ENCODE measurements at regions not wholly inside any gene's neighbourhood (a gene's known extent, or its start where the extent isn't known, plus 50 kb on each side); places are given as distances from the start of the nearest gene placed in this dataset.
A peak's percentile ranks its signal among the peaks of the same experiment; 100 is the strongest.

- TF ChIP-seq OSR2 (tag by site-specific recombination; IDR thresholded peaks at IDR 0.05), result peak; percentile 68
- TF ChIP-seq SP7 (tag by site-specific recombination; IDR thresholded peaks at IDR 0.05), result peak; percentile 63; the same call in 1 of the 2 replicates
- TF ChIP-seq KLF8 (tag by site-specific recombination; IDR thresholded peaks at IDR 0.05), result 0 out of 2 replicates have a peak, but pooled peaks have one; percentile 23
- TF ChIP-seq ZNF324 (tag by site-specific recombination; IDR thresholded peaks at IDR 0.05), result 0 out of 2 replicates have a peak, but pooled peaks have one; percentile 27
- TF ChIP-seq ZNF660 (tag by site-specific recombination; IDR thresholded peaks at IDR 0.05), result peak; percentile 65
- TF ChIP-seq, protein P1, sequence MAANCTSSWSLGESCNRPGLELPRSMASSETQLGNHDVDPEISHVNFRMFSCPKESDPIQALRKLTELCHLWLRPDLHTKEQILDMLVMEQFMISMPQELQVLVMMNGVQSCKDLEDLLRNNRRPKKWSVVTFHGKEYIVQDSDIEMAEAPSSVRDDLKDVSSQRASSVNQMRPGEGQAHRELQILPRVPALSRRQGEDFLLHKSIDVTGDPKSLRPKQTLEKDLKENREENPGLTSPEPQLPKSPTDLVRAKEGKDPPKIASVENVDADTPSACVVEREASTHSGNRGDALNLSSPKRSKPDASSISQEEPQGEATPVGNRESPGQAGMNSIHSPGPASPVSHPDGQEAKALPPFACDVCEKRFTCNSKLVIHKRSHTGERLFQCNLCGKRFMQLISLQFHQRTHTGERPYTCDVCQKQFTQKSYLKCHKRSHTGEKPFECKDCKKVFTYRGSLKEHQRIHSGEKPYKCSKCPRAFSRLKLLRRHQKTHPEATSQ (tag by site-specific recombination; IDR thresholded peaks at IDR 0.05), result no peak
- no peak for TF ChIP-seq ZNF514 (tag by site-specific recombination; IDR thresholded peaks at IDR 0.05)
- TF ChIP-seq, protein P2, sequence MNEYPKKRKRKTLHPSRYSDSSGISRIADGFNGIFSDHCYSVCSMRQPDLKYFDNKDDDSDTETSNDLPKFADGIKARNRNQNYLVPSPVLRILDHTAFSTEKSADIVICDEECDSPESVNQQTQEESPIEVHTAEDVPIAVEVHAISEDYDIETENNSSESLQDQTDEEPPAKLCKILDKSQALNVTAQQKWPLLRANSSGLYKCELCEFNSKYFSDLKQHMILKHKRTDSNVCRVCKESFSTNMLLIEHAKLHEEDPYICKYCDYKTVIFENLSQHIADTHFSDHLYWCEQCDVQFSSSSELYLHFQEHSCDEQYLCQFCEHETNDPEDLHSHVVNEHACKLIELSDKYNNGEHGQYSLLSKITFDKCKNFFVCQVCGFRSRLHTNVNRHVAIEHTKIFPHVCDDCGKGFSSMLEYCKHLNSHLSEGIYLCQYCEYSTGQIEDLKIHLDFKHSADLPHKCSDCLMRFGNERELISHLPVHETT (tag by site-specific recombination; IDR thresholded peaks at IDR 0.05), result 0 out of 2 replicates have a peak, but pooled peaks have one; percentile 19
- TF ChIP-seq PATZ1 (tag by site-specific recombination; IDR thresholded peaks at IDR 0.05), result peak; percentile 36; the same call in 1 of the 2 replicates
- no peak for TF ChIP-seq ZNF341 (tag by site-specific recombination; IDR thresholded peaks at IDR 0.05; ENCODE audit: low read depth)
- TF ChIP-seq REPIN1 (tag by site-specific recombination; IDR thresholded peaks at IDR 0.05; ENCODE audit: low read depth), result no peak
- peak; percentile 30; the same call in 1 of the 2 replicates for TF ChIP-seq ZIC2 (tag by site-specific recombination; IDR thresholded peaks at IDR 0.05)
- TF ChIP-seq ZSCAN23 (tag by site-specific recombination; IDR thresholded peaks at IDR 0.05), result no peak
- TF ChIP-seq ZNF777 (tag by site-specific recombination; IDR thresholded peaks at IDR 0.05; ENCODE audit: borderline replicate concordance), result no peak
- peak; percentile 49; the same call in 1 of the 2 replicates for TF ChIP-seq ZFP69B (tag by site-specific recombination; IDR thresholded peaks at IDR 0.05)
- TF ChIP-seq, protein P3, sequence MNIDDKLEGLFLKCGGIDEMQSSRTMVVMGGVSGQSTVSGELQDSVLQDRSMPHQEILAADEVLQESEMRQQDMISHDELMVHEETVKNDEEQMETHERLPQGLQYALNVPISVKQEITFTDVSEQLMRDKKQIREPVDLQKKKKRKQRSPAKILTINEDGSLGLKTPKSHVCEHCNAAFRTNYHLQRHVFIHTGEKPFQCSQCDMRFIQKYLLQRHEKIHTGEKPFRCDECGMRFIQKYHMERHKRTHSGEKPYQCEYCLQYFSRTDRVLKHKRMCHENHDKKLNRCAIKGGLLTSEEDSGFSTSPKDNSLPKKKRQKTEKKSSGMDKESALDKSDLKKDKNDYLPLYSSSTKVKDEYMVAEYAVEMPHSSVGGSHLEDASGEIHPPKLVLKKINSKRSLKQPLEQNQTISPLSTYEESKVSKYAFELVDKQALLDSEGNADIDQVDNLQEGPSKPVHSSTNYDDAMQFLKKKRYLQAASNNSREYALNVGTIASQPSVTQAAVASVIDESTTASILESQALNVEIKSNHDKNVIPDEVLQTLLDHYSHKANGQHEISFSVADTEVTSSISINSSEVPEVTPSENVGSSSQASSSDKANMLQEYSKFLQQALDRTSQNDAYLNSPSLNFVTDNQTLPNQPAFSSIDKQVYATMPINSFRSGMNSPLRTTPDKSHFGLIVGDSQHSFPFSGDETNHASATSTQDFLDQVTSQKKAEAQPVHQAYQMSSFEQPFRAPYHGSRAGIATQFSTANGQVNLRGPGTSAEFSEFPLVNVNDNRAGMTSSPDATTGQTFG (tag by site-specific recombination; IDR thresholded peaks at IDR 0.05; ENCODE audit: borderline replicate concordance), result no peak
- 0 out of 2 replicates have a peak, but pooled peaks have one; percentile 27 for TF ChIP-seq GLIS1 (tag by site-specific recombination; IDR thresholded peaks at IDR 0.05)
- 0 out of 2 replicates have a peak, but pooled peaks have one; percentile 16 for TF ChIP-seq ZNF600 (tag by site-specific recombination; IDR thresholded peaks at IDR 0.05)
- TF ChIP-seq ZEB2 (tag by site-specific recombination; IDR thresholded peaks at IDR 0.05), result peak; percentile 66
- no peak for TF ChIP-seq YY2 (tag by site-specific recombination; IDR thresholded peaks at IDR 0.05)
- no peak for TF ChIP-seq ZNF776 (tag by site-specific recombination; IDR thresholded peaks at IDR 0.05; ENCODE audit: borderline replicate concordance)
- TF ChIP-seq ZNF629 (tag by site-specific recombination; IDR thresholded peaks at IDR 0.05), result peak; percentile 54; the same call in 1 of the 2 replicates
- TF ChIP-seq, protein P4, sequence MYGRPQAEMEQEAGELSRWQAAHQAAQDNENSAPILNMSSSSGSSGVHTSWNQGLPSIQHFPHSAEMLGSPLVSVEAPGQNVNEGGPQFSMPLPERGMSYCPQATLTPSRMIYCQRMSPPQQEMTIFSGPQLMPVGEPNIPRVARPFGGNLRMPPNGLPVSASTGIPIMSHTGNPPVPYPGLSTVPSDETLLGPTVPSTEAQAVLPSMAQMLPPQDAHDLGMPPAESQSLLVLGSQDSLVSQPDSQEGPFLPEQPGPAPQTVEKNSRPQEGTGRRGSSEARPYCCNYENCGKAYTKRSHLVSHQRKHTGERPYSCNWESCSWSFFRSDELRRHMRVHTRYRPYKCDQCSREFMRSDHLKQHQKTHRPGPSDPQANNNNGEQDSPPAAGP (tag by site-specific recombination; IDR thresholded peaks at IDR 0.05), result no peak
- no peak for TF ChIP-seq ZBTB11 (tag by site-specific recombination; conservative IDR thresholded peaks at IDR 0.05; ENCODE audit: low read depth)
- TF ChIP-seq ZNF394 (tag by site-specific recombination; IDR thresholded peaks at IDR 0.05; ENCODE audit: borderline replicate concordance), result no peak
- TF ChIP-seq ZNF10 (tag by site-specific recombination; IDR thresholded peaks at IDR 0.05), result peak; percentile 70
- ChIA-PET CTCF (no interaction called here), POLR2A (no interaction called here)
- no peak overlapping the region for H3K27ac ChIP-seq (ENCODE audit: extremely low read depth, low read depth, low read length)
- no peaks in the 10 kb centered on the region for H3K36me3 ChIP-seq (ENCODE audit: control insufficient read depth in 2 of 2, insufficient read depth in 1 of 2, low read length in 2 of 2)
- H3K9me3 ChIP-seq (ENCODE audit: control insufficient read depth, insufficient read depth, low read depth, low read length), result no peaks in the 10 kb centered on the region
- no peak overlapping the region for H3K4me3 ChIP-seq (ENCODE audit: low read depth, low read length)
- H3K4me1 ChIP-seq (ENCODE audit: control insufficient read depth, insufficient read depth, low read length), result peaks cover 8% of the 10 kb centered on the region
These were observed 362.6 kb downstream of the BCL11B start for GRCh38 chr14:98909251-98909944.
